ENCODE measurements at regions not wholly inside any gene's neighbourhood (a gene's known extent, or its start where the extent isn't known, plus 50 kb on each side); places are given as distances from the start of the nearest gene placed in this dataset.

DNA sequence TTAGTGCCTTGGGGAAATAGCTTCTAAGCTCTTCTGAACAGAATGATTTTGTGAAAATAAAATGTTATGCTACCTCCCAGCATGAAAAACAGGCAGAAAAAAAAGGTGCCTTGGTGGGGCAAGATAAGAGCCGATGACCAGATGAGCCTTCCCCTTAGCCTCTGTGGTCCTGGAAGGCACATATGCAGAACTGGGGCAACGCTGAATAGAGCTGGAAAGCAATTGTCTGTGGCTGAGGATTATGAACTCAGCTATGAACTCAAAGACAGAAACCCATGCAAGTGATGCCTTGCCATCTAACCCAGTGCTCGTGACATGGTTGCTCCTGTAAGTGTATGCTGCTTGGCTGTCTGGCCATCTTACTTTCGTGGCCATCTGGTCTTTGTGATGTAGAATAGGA, 128.5 kb upstream of the FRMD6 start:
- H3K4me1 ChIP-seq (ENCODE audit: control insufficient read depth, insufficient read depth, low read length, unreplicated experiment): peaks cover 40% of the 10 kb centered on the region
- H2AFZ ChIP-seq (ENCODE audit: low read length, unreplicated experiment): no peak overlapping the region
- no peak overlapping the region for H3K4me3 ChIP-seq (ENCODE audit: low read depth, low read length)
- H3K27me3 ChIP-seq (ENCODE audit: insufficient read depth, low read length): no peaks in the 10 kb centered on the region
- no peak overlapping the region for H3K27ac ChIP-seq (ENCODE audit: low read depth, low read length)
- H3K79me2 ChIP-seq (ENCODE audit: control insufficient read depth, insufficient read depth, low read length, unreplicated experiment): no peaks in the 10 kb centered on the region
- no peaks in the 10 kb centered on the region for H3K36me3 ChIP-seq (ENCODE audit: insufficient read depth, low read length)

DNA sequence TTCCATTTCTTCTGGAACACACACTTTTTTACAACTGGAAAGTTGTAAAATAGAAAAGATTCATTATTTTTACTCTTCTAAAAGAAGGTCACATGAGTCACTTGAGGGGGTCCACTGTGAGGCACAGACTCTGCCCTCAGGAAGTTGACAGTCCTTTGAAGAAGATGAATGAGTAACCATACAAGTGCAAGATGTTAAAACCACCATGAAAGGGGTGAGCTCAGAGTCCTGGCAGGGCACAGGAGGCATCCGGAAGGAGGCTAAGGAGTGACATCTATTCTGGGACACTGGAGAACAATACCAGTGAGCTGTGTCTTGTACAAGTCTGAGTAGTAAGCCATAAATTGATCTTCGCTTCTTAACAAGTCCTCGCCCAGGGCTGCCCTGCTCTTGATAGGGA, 126.0 kb upstream of the FRMD6 start:
- Histone ChIP-seq H3K27ac (ENCODE audit: low read depth, low read length) (no peak overlapping the region), H3K79me2 (ENCODE audit: control insufficient read depth, insufficient read depth, low read length, unreplicated experiment) (no peaks in the 10 kb centered on the region), H3K36me3 (ENCODE audit: insufficient read depth, low read length) (no peaks in the 10 kb centered on the region), H3K27me3 (ENCODE audit: insufficient read depth, low read length) (no peaks in the 10 kb centered on the region), H3K4me3 (ENCODE audit: low read depth, low read length) (no peak overlapping the region), H3K4me1 (ENCODE audit: control insufficient read depth, insufficient read depth, low read length, unreplicated experiment) (peaks cover 24% of the 10 kb centered on the region), H2AFZ (ENCODE audit: low read length, unreplicated experiment) (no peak overlapping the region)

DNA sequence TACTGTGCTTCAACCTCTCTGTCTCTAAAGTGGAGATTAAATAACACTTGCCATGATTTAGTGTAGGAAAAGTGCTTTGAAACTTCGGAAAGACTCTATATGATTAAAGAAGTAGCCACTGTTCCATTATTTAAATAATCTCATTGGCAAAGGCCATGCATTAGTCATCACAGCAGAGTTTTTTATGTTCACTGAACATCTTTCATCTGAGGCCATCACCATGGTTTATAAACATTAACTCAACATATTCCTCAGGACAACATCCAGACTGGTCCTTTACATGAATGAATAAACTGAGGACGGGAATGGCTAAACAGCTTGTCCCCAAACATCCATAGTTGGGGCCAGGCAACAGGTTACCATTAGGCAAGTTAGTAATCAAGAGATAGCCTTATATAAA, 124.6 kb upstream of the FRMD6 start:
- no peaks in the 10 kb centered on the region for H3K36me3 ChIP-seq (ENCODE audit: insufficient read depth, low read length)
- H3K4me3 ChIP-seq (ENCODE audit: low read depth, low read length): no peak overlapping the region
- H3K79me2 ChIP-seq (ENCODE audit: control insufficient read depth, insufficient read depth, low read length, unreplicated experiment): no peaks in the 10 kb centered on the region
- H3K27me3 ChIP-seq (ENCODE audit: insufficient read depth, low read length): no peaks in the 10 kb centered on the region
- peaks cover 12% of the 10 kb centered on the region for H3K4me1 ChIP-seq (ENCODE audit: control insufficient read depth, insufficient read depth, low read length, unreplicated experiment)
- no peak overlapping the region for H3K27ac ChIP-seq (ENCODE audit: low read depth, low read length)
- H2AFZ ChIP-seq (ENCODE audit: low read length, unreplicated experiment): no peak overlapping the region

DNA sequence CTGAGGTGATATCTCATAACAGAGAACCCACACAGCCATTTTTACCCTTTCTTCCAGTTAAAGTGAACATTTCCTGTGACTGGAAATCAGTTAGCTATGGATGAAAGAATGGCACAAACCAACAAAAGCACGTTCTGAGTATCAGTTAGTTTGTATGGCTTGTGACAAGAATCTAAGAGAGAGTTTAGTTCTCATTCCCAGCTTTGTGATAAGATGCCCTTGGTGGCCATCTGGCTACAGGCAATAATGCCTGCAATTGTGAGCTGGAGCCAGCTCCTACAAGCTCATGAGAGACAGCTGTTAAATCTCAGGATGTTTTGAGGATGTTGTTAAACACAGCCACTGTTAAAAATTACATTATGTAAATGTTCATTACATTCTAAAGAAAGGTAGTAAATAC, 122.0 kb upstream of the FRMD6 start:
- H3K4me1 ChIP-seq (ENCODE audit: control insufficient read depth, insufficient read depth, low read length, unreplicated experiment): peaks cover 35% of the 10 kb centered on the region
- no peaks in the 10 kb centered on the region for H3K27me3 ChIP-seq (ENCODE audit: insufficient read depth, low read length)
- H2AFZ ChIP-seq (ENCODE audit: low read length, unreplicated experiment): no peak overlapping the region
- no peaks in the 10 kb centered on the region for H3K79me2 ChIP-seq (ENCODE audit: control insufficient read depth, insufficient read depth, low read length, unreplicated experiment)
- H3K27ac ChIP-seq (ENCODE audit: low read depth, low read length): no peak overlapping the region
- no peak overlapping the region for H3K4me3 ChIP-seq (ENCODE audit: low read depth, low read length)
- H3K36me3 ChIP-seq (ENCODE audit: insufficient read depth, low read length): no peaks in the 10 kb centered on the region

DNA sequence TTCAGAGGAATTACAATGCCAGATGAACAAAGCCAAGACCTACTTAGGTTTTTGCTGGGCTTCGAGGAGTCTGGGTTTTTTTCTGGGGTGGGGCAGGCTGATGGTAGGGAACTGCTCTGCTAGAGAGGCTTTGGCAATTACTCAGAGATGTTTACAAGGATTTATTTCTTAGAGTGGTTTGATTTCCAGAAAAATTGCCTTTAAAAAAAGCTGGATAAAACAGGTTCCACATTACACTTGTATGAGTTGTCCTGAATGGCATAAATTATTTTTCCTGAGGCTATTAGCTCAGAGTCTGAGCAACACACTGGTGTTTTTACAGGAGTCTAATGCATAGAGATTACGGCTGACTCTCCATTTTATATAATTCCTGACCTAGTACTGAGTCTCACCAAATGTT, 118.5 kb upstream of the FRMD6 start:
- peak overlapping the region; percentile 68 for H3K27ac ChIP-seq (ENCODE audit: low read depth, low read length)
- H2AFZ ChIP-seq (ENCODE audit: low read length, unreplicated experiment): peak overlapping the region; percentile 72
- no peaks in the 10 kb centered on the region for H3K79me2 ChIP-seq (ENCODE audit: control insufficient read depth, insufficient read depth, low read length, unreplicated experiment)
- peaks cover 4% of the 10 kb centered on the region; the same call in 1 of the 2 replicates for H3K36me3 ChIP-seq (ENCODE audit: insufficient read depth, low read length)
- H3K4me3 ChIP-seq (ENCODE audit: low read depth, low read length): no peak overlapping the region
- H3K27me3 ChIP-seq (ENCODE audit: insufficient read depth, low read length): no peaks in the 10 kb centered on the region
- peaks cover 29% of the 10 kb centered on the region for H3K4me1 ChIP-seq (ENCODE audit: control insufficient read depth, insufficient read depth, low read length, unreplicated experiment)

DNA sequence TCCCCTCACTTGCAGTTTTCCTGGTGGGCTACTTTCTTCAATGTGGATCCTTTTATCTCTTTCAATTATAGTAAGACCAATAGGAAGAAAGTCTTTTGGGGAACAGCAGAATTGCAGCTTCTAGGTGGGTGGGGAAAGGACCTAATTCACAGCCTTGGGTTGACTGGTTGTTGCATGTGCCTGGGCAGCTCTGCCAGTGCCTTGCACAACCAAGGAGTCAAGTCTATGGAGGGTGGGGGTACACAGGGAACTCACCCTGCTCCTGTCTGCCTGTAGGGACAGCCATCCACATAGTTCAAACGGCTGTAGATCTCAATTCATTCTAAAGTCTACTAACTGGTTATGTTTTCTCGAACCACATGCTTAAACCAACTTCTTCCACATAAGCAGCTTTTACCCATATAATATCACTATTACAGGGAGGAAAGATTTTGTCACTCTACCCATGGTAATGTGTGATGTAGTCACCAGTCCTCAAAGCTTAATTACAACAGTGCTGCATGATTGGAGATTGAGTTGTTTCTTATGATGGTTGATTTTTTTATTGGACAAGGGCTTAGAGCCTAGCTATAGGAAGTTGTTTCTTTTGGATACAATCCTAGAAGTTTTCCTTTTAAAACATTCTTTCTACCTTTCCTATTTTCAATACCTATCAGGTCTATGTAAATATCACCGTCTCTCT, 117.7 kb upstream of the FRMD6 start:
- Histone ChIP-seq H2AFZ (ENCODE audit: low read length, unreplicated experiment) (peak overlapping the region; percentile 72), H3K27ac (ENCODE audit: low read depth, low read length) (peak overlapping the region; percentile 68), H3K4me1 (ENCODE audit: control insufficient read depth, insufficient read depth, low read length, unreplicated experiment) (peaks cover 33% of the 10 kb centered on the region), H3K27me3 (ENCODE audit: insufficient read depth, low read length) (no peaks in the 10 kb centered on the region), H3K4me3 (ENCODE audit: low read depth, low read length) (no peak overlapping the region), H3K79me2 (ENCODE audit: control insufficient read depth, insufficient read depth, low read length, unreplicated experiment) (no peaks in the 10 kb centered on the region), H3K36me3 (ENCODE audit: insufficient read depth, low read length) (peaks cover 4% of the 10 kb centered on the region; the same call in 1 of the 2 replicates)

DNA sequence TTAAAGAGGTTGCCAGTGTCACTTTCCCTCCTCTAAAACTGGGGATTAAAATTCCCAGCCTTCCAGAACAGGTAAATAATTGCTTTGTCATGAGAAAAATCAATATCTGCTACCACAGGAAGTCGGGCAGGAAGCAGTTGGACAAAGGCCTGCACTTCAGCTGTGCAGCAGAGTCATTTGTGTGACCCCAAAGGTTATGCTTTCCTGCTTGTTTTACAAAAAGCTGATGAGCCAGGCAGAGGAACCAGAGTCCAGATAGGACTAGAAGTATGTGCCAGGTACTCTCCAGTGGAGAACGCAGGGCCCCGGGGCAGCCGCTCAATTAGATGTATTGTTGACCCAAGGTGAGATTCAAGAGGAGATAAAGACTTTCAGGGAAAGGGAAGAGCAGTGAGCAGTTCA, 117.1 kb upstream of the FRMD6 start:
- Histone ChIP-seq H3K27me3 (ENCODE audit: insufficient read depth, low read length) (no peaks in the 10 kb centered on the region), H2AFZ (ENCODE audit: low read length, unreplicated experiment) (peak overlapping the region; percentile 63), H3K79me2 (ENCODE audit: control insufficient read depth, insufficient read depth, low read length, unreplicated experiment) (no peaks in the 10 kb centered on the region), H3K4me3 (ENCODE audit: low read depth, low read length) (no peak overlapping the region), H3K27ac (ENCODE audit: low read depth, low read length) (peak overlapping the region; percentile 68), H3K36me3 (ENCODE audit: insufficient read depth, low read length) (peaks cover 4% of the 10 kb centered on the region; the same call in 1 of the 2 replicates), H3K4me1 (ENCODE audit: control insufficient read depth, insufficient read depth, low read length, unreplicated experiment) (peaks cover 39% of the 10 kb centered on the region)

DNA sequence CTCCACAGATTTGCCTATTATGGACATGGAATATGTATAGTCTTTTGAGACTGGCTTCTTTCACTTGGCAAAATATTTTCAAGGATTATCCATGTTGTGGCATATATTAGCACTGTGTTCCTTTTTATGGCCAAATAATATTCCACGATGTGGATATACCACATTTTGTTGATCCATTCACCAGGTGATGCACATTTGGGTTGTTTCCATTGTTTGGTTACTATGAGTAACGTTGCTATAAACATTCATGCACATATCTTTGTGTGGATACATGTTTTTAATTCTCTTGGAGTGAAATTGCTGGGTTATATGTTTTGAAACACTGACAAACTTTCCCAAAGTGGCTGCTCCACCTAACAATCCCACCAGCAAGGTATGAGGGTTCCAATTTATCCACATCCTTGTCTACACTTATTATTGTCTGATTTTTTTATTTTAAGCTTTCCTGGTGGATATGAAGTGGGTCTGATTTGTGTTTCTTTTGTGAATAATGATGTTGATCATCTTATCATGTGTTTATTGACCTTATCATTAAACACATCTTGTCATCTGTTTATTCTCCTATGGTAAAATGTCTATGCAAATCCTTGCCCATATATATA, 116.2 kb upstream of the FRMD6 start:
- Histone ChIP-seq H3K79me2 (ENCODE audit: control insufficient read depth, insufficient read depth, low read length, unreplicated experiment) (no peaks in the 10 kb centered on the region), H2AFZ (ENCODE audit: low read length, unreplicated experiment) (no peak overlapping the region), H3K4me3 (ENCODE audit: low read depth, low read length) (no peak overlapping the region), H3K4me1 (ENCODE audit: control insufficient read depth, insufficient read depth, low read length, unreplicated experiment) (peaks cover 47% of the 10 kb centered on the region), H3K27ac (ENCODE audit: low read depth, low read length) (peak overlapping the region; percentile 68; the same call in 1 of the 2 replicates), H3K36me3 (ENCODE audit: insufficient read depth, low read length) (peaks cover 4% of the 10 kb centered on the region; the same call in 1 of the 2 replicates), H3K27me3 (ENCODE audit: insufficient read depth, low read length) (no peaks in the 10 kb centered on the region)

DNA sequence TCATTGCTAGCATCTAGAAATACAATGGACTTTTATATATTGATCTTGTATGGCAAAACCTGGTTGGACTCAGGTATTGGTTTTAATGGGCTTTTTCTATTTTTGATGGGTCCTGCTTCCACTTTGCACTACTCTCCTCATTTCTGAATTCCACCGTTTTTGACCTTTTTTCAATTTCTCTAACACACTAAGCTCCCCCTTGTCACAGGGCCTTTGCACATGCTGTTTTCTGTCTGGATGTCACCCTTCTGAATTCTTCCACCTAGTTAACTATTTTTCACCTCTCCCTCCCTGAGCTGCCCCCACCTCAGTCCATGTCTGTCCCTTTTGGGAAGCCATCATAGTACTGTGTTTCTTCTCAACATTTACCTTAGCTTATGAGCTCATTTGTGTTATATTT, 112.7 kb upstream of the FRMD6 start:
- H3K27ac ChIP-seq (ENCODE audit: low read depth, low read length): peak overlapping the region; percentile 92
- peaks cover 4% of the 10 kb centered on the region; the same call in 1 of the 2 replicates for H3K36me3 ChIP-seq (ENCODE audit: insufficient read depth, low read length)
- H2AFZ ChIP-seq (ENCODE audit: low read length, unreplicated experiment): peak overlapping the region; percentile 31
- H3K4me1 ChIP-seq (ENCODE audit: control insufficient read depth, insufficient read depth, low read length, unreplicated experiment): peaks cover 43% of the 10 kb centered on the region
- H3K79me2 ChIP-seq (ENCODE audit: control insufficient read depth, insufficient read depth, low read length, unreplicated experiment): no peaks in the 10 kb centered on the region
- 0 out of 2 replicates have a peak overlapping the region, but pooled peaks have one; percentile 28 for H3K4me3 ChIP-seq (ENCODE audit: low read depth, low read length)
- no peaks in the 10 kb centered on the region for H3K27me3 ChIP-seq (ENCODE audit: insufficient read depth, low read length)

DNA sequence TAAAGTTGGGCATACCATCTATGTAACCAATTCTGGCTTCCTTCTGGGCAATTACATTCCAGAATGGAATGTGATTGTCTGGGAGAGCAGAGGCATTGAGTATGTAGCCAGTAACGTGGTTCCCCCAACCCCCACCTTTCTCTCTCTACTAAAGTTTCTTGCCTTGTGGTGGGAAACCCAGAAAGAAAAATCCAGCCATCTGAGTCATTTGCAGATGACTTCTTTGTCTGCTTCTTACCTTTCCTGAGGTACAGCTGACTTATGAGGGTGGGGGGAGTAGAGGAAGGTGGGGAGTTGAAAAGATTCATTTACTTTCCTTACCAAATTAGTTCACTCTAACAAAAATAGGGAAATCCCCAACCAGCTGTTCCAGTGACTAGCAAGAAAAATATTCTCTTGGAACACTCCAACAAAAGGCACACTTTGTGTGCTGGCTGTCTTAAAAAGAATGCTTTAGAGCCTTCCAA, 112.1 kb upstream of the FRMD6 start:
- Histone ChIP-seq H3K36me3 (ENCODE audit: insufficient read depth, low read length) (peaks cover 4% of the 10 kb centered on the region; the same call in 1 of the 2 replicates), H3K27me3 (ENCODE audit: insufficient read depth, low read length) (no peaks in the 10 kb centered on the region), H3K79me2 (ENCODE audit: control insufficient read depth, insufficient read depth, low read length, unreplicated experiment) (no peaks in the 10 kb centered on the region), H3K27ac (ENCODE audit: low read depth, low read length) (peak overlapping the region; percentile 92), H3K4me1 (ENCODE audit: control insufficient read depth, insufficient read depth, low read length, unreplicated experiment) (peaks cover 39% of the 10 kb centered on the region), H3K4me3 (ENCODE audit: low read depth, low read length) (peak overlapping the region; percentile 44), H2AFZ (ENCODE audit: low read length, unreplicated experiment) (peak overlapping the region; percentile 26)

DNA sequence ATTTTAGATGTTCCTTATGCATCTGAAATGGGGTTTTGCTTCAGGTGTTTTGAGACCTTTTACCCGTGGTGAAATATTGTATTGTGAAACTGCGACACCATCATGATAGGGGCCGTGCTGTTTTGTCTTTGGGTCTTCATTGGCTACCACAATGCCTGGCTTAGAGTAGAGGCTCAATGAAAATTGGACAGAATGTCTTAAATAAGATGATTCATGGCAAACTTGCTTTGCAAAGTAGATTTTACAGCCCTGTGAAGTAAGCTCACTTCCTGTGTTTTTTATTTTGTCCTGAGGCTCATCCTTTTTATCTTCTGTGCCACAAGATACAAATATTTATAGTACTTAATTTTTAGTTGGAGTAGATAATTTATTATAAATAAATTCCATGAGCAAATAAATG, 111.3 kb upstream of the FRMD6 start:
- peak overlapping the region; percentile 92 for H3K27ac ChIP-seq (ENCODE audit: low read depth, low read length)
- H3K36me3 ChIP-seq (ENCODE audit: insufficient read depth, low read length): peaks cover under 1% of the 10 kb centered on the region; the same call in 1 of the 2 replicates
- no peak overlapping the region for H2AFZ ChIP-seq (ENCODE audit: low read length, unreplicated experiment)
- H3K27me3 ChIP-seq (ENCODE audit: insufficient read depth, low read length): no peaks in the 10 kb centered on the region
- H3K79me2 ChIP-seq (ENCODE audit: control insufficient read depth, insufficient read depth, low read length, unreplicated experiment): no peaks in the 10 kb centered on the region
- H3K4me3 ChIP-seq (ENCODE audit: low read depth, low read length): peak overlapping the region; percentile 44; the same call in 1 of the 2 replicates
- peaks cover 40% of the 10 kb centered on the region for H3K4me1 ChIP-seq (ENCODE audit: control insufficient read depth, insufficient read depth, low read length, unreplicated experiment)
